ENCODE measurements at regions not wholly inside any gene's neighbourhood (a gene's known extent, or its start where the extent isn't known, plus 50 kb on each side); places are given as distances from the start of the nearest gene placed in this dataset.

DNA sequence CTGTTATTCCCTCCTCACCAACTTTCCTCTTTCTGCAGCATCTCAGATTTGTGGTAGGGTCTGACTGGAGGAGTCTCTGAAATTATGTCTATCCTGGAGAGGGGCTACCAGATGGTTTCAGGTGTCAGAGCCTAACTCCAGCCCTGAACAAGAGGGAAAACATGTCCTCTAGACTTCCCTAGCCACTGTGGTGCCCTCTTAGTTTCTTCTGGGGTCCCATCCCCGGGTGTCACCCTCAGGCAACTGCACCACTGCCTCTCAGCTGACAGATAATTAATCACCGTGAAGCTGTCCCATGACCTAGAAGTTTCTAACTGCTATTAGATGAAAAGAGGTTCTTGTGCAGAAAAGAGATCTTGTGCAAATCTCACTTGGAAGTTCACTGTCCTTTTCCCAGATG, 95.1 kb upstream of the CELF4 start:
- TF ChIP-seq, protein P1, sequence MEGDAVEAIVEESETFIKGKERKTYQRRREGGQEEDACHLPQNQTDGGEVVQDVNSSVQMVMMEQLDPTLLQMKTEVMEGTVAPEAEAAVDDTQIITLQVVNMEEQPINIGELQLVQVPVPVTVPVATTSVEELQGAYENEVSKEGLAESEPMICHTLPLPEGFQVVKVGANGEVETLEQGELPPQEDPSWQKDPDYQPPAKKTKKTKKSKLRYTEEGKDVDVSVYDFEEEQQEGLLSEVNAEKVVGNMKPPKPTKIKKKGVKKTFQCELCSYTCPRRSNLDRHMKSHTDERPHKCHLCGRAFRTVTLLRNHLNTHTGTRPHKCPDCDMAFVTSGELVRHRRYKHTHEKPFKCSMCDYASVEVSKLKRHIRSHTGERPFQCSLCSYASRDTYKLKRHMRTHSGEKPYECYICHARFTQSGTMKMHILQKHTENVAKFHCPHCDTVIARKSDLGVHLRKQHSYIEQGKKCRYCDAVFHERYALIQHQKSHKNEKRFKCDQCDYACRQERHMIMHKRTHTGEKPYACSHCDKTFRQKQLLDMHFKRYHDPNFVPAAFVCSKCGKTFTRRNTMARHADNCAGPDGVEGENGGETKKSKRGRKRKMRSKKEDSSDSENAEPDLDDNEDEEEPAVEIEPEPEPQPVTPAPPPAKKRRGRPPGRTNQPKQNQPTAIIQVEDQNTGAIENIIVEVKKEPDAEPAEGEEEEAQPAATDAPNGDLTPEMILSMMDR (conservative IDR thresholded peaks at IDR 0.05 in 1 of 2, IDR thresholded peaks at IDR 0.05 in 1 of 2; ENCODE audit: extremely low read depth in 1 of 2, insufficient read depth in 1 of 2, low read depth in 1 of 2, low read length in 2 of 2) = no peak
- no peak for TF ChIP-seq EZH2 (IDR thresholded peaks at IDR 0.05; ENCODE audit: borderline replicate concordance, low read length)
